ENCODE measurements at regions not wholly inside any gene's neighbourhood (a gene's known extent, or its start where the extent isn't known, plus 50 kb on each side); places are given as distances from the start of the nearest gene placed in this dataset.
A peak's percentile ranks its signal among the peaks of the same experiment; 100 is the strongest.

- no peak for FAIRE-seq
- DNase-seq (ENCODE audit: low spot score), result no peak
Measured at GRCh38 chr11:93248602-93249001, 50.8 kb upstream of the SLC36A4 start.

GRCh38 chr11:93249459-93250220 is 51.8 kb upstream of the SLC36A4 start:
- no peak for DNase-seq (ENCODE audit: low spot score)
- no peak for FAIRE-seq

GRCh38 chr11:93250326-93250725 is 52.5 kb upstream of the SLC36A4 start:
- DNase-seq (ENCODE audit: low spot score), result no peak

GRCh38 chr11:93251922-93252321 is 54.1 kb upstream of the SLC36A4 start:
- FAIRE-seq, result no peak

More at GRCh38 chr11:93250326-93250725, 52.5 kb upstream of the SLC36A4 start:
- FAIRE-seq, result no peak

GRCh38 chr11:93253111-93253510 is 55.3 kb upstream of the SLC36A4 start:
- no peak for FAIRE-seq

More at GRCh38 chr11:93251922-93252321, 54.1 kb upstream of the SLC36A4 start:
- no peak for DNase-seq (ENCODE audit: low spot score)

GRCh38 chr11:93256623-93257022 is 58.8 kb upstream of the SLC36A4 start:
- FAIRE-seq (no peak), DNase-seq (ENCODE audit: low spot score) (no peak)

More at GRCh38 chr11:93253111-93253510, 55.3 kb upstream of the SLC36A4 start:
- no peak for DNase-seq (ENCODE audit: low spot score)

GRCh38 chr11:93267383-93267782 is 63.2 kb upstream of the DEUP1 start:
- DNase-seq (ENCODE audit: low spot score), result no peak

GRCh38 chr11:93268287-93269040 is 62.1 kb upstream of the DEUP1 start:
- no peak for FAIRE-seq

More at GRCh38 chr11:93267383-93267782, 63.2 kb upstream of the DEUP1 start:
- FAIRE-seq, result peak; percentile 30

GRCh38 chr11:93271596-93271995 is 58.9 kb upstream of the DEUP1 start:
- FAIRE-seq (peak; percentile 77), DNase-seq (ENCODE audit: low spot score) (no peak)

More at GRCh38 chr11:93268287-93269040, 62.1 kb upstream of the DEUP1 start:
- DNase-seq (ENCODE audit: low spot score), result no peak

- DNase-seq (ENCODE audit: low spot score) (no peak), FAIRE-seq (no peak)
Measured at GRCh38 chr11:93274851-93275250, 55.7 kb upstream of the DEUP1 start.

- FAIRE-seq (no peak), DNase-seq (ENCODE audit: low spot score) (no peak)
Measured at GRCh38 chr11:93278976-93279375, 51.6 kb upstream of the DEUP1 start.

GRCh38 chr11:93279851-93280347 is 50.6 kb upstream of the DEUP1 start:
- peak; percentile 56 for DNase-seq (ENCODE audit: low spot score)
- peak; percentile 85 for FAIRE-seq
